GM12878 (cell line): ENCODE measurements at regions not wholly inside any gene's neighbourhood (a gene's known extent, or its start where the extent isn't known, plus 50 kb on each side); places are given as distances from the start of the nearest gene placed in this dataset.

Experiments used
- CTCF ChIP-seq, 3 experiments: IDR thresholded peaks in 2 of 3; conservative IDR thresholded peaks in 1 of 3; 2 replicates each; pipeline ENCODE4 v1.5.1; 2011; ENCODE audit warnings: low read depth in 3 of 3, low read length in 3 of 3, mild to moderate bottlenecking in 3 of 3, control low read depth in 2 of 3, moderate library complexity in 2 of 3, inconsistent platforms in 1 of 3, mixed read lengths in 1 of 3; ENCODE audit not compliant: control insufficient read depth in 2 of 3, insufficient read depth in 1 of 3; ENCODE audit errors: extremely low read depth in 1 of 3
- EP300 ChIP-seq, 2 experiments: fragments of 150-350 bp in 1 of 2; IDR thresholded peaks; 2 replicates each; pipeline ENCODE4 v1.6.1; 2011 to 2012; ENCODE audit warnings: low read depth in 2 of 2, low read length in 2 of 2, borderline replicate concordance in 1 of 2, improper control_type of control experiment in 1 of 2, inconsistent platforms in 1 of 2; ENCODE audit not compliant: control insufficient read depth in 1 of 2
- EZH2 ChIP-seq: IDR thresholded peaks from 2 replicates; pipeline ENCODE4 v1.6.1; 2012; ENCODE audit warnings: low read depth, mild to moderate bottlenecking, control low read depth, inconsistent platforms, low read length, borderline replicate concordance; ENCODE audit not compliant: control insufficient read depth
- FOXK2 ChIP-seq: fragments of 450-650 bp; IDR thresholded peaks from 2 replicates; pipeline ENCODE4 v1.6.1; 2017; ENCODE audit warnings: mild to moderate bottlenecking, moderate library complexity
- HCFC1 ChIP-seq: fragments of 150-350 bp; IDR thresholded peaks from 2 replicates; pipeline ENCODE4 v1.6.1; 2014; ENCODE audit warnings: low read length
- IRF3 ChIP-seq: fragments of 450-650 bp; IDR thresholded peaks from 2 replicates; pipeline ENCODE4 v1.6.1; 2014; ENCODE audit warnings: mild to moderate bottlenecking
- MXI1 ChIP-seq: fragments of 150-350 bp; IDR thresholded peaks from 2 replicates; pipeline ENCODE4 v1.6.1; 2011; ENCODE audit warnings: low read depth, mild to moderate bottlenecking, inconsistent platforms, low read length, improper control_type of control experiment
- NR2C1 ChIP-seq: fragments of 450-650 bp; IDR thresholded peaks from 2 replicates; pipeline ENCODE4 v1.6.1; 2017; ENCODE audit warnings: antibody characterized with exemption, mild to moderate bottlenecking, moderate library complexity
- POLR2A ChIP-seq: IDR thresholded peaks from 2 replicates; pipeline ENCODE4 v1.6.1; 2011; ENCODE audit warnings: low read depth, mild to moderate bottlenecking, low read length
- POLR2AphosphoS5 ChIP-seq: IDR thresholded peaks from 2 replicates; pipeline ENCODE4 v1.6.1; 2011; ENCODE audit warnings: mild to moderate bottlenecking, low read length, inconsistent platforms
- TCF12 ChIP-seq: IDR thresholded peaks from 2 replicates; pipeline ENCODE4 v1.6.1; 2011; ENCODE audit warnings: low read depth, mild to moderate bottlenecking, low read length

GRCh38 chr14:56452940-56453339 lies 126.7 kb upstream of the TMEM260 start:
- TF ChIP-seq MXI1 (no peak), EP300 (IDR thresholded peaks at IDR 0.05; ENCODE audit: borderline replicate concordance in 1 of 2, control insufficient read depth in 1 of 2, low read depth in 2 of 2, low read length in 2 of 2) (no peak), TCF12 (no peak), POLR2A (no peak), POLR2AphosphoS5 (no peak), EZH2 (no peak), FOXK2 (no peak), IRF3 (no peak), HCFC1 (no peak), NR2C1 (no peak), CTCF (IDR thresholded peaks at IDR 0.05 in 2 of 3, conservative IDR thresholded peaks at IDR 0.05 in 1 of 3; ENCODE audit: control insufficient read depth in 2 of 3, extremely low read depth in 1 of 3, insufficient read depth in 1 of 3, low read depth in 3 of 3, low read length in 3 of 3) (no peak)
